Cardiac fibroblast (primary cell): ENCODE measurements at regions not wholly inside any gene's neighbourhood (a gene's known extent, or its start where the extent isn't known, plus 50 kb on each side); places are given as distances from the start of the nearest gene placed in this dataset.

Experiments used
- DNase-seq, 2 donors: peaks; one replicate each; pipeline versions ENCODE4 v3.0.0 to v3.0.0-alpha.2; 2010; ENCODE audit warnings: low read depth in 2 of 2
- H3K4me3 ChIP-seq, 2 donors: replicated peaks in 1 of 2; 1 replicate in 1 of 2; 2 replicates in 1 of 2; pipeline ENCODE4 v1.5.1; 2011; ENCODE audit warnings: low read depth in 2 of 2, low read length in 2 of 2, mild to moderate bottlenecking in 2 of 2, moderate library complexity in 1 of 2
- CTCF ChIP-seq: IDR thresholded peaks from one replicate; pipeline ENCODE4 v1.5.1; 2011; ENCODE audit warnings: low read depth, mild to moderate bottlenecking, low read length, inconsistent platforms

- TF ChIP-seq CTCF = no peak
- H3K4me3 ChIP-seq = no peak overlapping the region
- DNase-seq = peak; percentile 86 to 97
Observed at GRCh38 chr13:29925457-29926097, 75.2 kb upstream of the UBL3 start.

GRCh38 chr13:29924482-29925350, 74.3 kb upstream of the UBL3 start:
- DNase-seq = peak; percentile 16 to 69
- no peak for TF ChIP-seq CTCF
- H3K4me3 ChIP-seq = no peak overlapping the region

GRCh38 chr13:29923554-29924481, 73.4 kb upstream of the UBL3 start:
- peak; percentile 91 for TF ChIP-seq CTCF
- DNase-seq = peak; percentile 93 to 99
- H3K4me3 ChIP-seq = no peak overlapping the region

- DNase-seq = peak; percentile 62 to 83
- TF ChIP-seq CTCF = no peak
- no peak overlapping the region for H3K4me3 ChIP-seq
Observed at GRCh38 chr13:29922896-29923295, 72.5 kb upstream of the UBL3 start.

GRCh38 chr13:29922281-29922821, 71.9 kb upstream of the UBL3 start:
- H3K4me3 ChIP-seq = no peak overlapping the region
- no peak for TF ChIP-seq CTCF
- peak; percentile 12 to 54 for DNase-seq

GRCh38 chr13:29921542-29921941, 71.1 kb upstream of the UBL3 start:
- H3K4me3 ChIP-seq = no peak overlapping the region
- no peak for TF ChIP-seq CTCF
- DNase-seq = no peak
